LNCAP (cell line): ENCODE measurements at regions not wholly inside any gene's neighbourhood (a gene's known extent, or its start where the extent isn't known, plus 50 kb on each side); places are given as distances from the start of the nearest gene placed in this dataset.

Experiments
- TF ChIP-seq, protein P1 (sequence below): fragments of 450-650 bp; IDR thresholded peaks from 2 replicates; pipeline ENCODE4 v1.5.1; 2017; ENCODE audit warnings: mild to moderate bottlenecking

DNA sequence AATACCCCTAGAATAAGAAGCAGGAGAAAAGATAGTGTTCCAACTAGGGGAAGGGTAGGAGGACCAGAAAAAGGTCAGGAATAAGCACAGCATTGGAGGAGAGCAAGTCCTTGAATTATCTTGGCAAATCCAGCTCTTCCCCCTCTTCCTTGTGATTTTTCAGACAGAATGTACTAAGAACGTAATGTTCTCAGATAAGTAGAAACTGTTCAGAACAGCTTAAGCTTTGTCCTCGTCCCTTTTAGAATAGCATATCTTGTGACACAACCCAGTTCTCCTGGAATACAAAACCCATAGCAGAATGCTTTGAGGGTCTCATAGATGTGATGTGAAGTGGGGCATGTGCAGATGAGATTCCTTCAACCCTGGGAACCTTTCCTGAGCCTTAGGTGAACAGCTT lies 97.4 kb downstream of the EMB start:
- TF ChIP-seq, protein P1, sequence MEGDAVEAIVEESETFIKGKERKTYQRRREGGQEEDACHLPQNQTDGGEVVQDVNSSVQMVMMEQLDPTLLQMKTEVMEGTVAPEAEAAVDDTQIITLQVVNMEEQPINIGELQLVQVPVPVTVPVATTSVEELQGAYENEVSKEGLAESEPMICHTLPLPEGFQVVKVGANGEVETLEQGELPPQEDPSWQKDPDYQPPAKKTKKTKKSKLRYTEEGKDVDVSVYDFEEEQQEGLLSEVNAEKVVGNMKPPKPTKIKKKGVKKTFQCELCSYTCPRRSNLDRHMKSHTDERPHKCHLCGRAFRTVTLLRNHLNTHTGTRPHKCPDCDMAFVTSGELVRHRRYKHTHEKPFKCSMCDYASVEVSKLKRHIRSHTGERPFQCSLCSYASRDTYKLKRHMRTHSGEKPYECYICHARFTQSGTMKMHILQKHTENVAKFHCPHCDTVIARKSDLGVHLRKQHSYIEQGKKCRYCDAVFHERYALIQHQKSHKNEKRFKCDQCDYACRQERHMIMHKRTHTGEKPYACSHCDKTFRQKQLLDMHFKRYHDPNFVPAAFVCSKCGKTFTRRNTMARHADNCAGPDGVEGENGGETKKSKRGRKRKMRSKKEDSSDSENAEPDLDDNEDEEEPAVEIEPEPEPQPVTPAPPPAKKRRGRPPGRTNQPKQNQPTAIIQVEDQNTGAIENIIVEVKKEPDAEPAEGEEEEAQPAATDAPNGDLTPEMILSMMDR = no peak

DNA sequence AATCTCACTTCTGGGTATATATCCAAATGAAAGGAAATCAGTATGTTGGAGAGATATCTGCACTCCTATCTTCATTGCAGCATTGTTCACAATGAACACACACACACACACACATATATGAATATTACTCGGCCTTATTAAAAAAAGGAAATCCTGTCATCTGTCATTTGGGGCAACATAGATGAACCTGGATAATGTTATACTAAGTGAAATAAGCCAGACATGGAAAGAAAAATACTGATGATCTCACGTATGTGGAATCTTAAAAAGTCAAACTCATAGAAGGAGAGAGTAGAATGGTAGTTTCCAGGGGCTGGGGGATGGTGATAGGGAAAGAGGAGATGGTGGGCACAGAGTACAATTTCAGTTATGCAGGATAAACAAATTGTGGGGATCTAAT lies 100.3 kb downstream of the EMB start:
- TF ChIP-seq, protein P1 = no peak

DNA sequence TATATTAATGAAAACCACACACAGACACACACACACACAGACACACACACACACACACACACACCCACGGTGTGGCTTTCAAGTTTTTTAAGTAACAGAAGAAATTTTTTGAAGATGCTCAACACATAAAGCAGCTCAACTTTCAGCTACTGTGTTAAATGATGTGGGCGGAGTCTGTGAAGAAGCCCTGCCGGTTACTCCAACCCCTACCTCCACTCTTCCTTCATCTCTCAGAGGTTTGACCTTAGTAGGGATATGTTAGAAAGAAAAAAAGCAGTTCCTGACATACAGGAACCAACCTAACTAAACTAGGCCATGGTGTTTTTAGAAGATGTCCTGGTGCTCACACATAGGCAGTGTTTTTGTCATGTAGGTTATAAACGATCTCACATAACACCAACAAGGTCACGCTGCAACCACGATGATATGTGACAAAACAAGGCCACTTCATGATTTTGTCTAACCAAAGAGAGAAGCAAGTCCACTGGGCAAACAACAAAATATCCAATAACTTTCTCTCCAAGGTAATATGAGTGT lies 112.8 kb downstream of the EMB start:
- TF ChIP-seq, protein P1 = no peak

DNA sequence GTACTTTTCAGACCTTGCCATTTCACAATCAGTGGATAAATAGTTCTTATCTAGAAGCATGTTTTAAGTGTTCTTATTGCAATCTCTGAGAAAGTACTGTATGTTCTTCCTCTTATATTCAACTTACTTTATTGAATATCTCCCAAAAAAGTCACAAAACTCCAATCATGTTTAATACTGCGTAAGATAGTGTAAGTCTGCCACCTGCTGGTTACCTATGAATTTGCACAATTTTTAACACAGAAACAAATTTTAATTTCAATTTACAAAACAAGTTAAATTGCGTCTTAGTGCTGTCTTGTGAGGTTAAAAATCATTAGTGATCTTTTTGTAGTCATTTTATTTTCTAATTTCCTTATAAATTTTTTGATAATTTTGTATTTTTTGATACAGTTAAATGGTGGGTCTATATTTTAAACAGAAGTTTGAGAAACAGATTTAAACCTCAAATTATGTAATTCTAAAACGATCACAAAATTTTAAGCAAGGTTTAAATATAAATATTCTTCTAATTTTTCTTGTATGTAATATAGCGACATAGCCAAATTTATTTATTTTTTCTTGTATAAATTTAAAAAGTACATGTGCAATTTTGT lies 115.8 kb downstream of the EMB start:
- TF ChIP-seq, protein P1 = peak; percentile 78

DNA sequence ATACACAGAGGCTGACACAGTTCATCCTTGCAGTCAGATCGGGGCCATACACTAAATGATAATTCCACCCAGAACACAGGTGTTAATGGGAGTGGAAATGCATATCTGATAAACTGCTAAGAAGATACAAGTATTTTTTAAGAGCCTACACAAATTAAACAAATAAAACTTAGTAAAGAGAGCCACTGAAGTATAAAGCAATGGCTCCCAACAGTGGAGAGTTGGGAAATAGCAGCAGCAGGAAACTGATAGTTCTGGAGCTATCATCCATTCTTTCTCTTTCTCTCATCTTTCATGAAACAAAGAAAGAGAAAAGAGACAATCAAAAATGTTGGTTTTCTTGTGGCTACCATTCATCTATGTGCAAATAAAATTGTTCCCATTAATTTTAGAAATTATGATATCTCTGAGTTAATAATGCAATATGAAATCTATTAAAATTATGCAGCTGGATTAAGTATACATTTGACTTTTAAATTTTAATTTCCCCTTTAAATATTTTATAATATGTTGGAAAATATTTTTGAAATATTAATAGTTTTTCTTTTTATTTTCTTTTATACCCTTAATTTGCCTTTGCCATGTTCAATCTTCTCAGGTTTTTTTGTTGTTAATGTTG lies 120.8 kb downstream of the EMB start:
- TF ChIP-seq, protein P1 = peak; percentile 97

DNA sequence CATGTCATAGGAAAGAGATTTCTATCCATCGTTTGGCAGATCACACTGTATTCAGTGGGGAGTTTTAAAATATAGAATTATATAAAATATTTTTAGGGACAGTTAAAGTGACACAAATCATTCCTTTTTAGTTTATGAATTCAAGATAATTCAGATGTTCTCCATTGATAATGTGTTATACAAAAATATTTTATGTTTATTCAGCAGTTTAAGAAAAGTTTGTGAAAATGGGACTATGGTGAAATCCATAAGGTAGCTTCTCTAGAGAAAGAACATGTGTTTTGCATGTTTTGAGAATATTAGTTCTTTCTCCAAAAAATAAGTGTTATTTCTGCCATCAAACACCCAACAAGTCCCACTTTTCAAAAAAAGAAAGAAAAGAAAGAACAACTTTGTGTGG lies 122.9 kb downstream of the EMB start:
- TF ChIP-seq, protein P1 = no peak

DNA sequence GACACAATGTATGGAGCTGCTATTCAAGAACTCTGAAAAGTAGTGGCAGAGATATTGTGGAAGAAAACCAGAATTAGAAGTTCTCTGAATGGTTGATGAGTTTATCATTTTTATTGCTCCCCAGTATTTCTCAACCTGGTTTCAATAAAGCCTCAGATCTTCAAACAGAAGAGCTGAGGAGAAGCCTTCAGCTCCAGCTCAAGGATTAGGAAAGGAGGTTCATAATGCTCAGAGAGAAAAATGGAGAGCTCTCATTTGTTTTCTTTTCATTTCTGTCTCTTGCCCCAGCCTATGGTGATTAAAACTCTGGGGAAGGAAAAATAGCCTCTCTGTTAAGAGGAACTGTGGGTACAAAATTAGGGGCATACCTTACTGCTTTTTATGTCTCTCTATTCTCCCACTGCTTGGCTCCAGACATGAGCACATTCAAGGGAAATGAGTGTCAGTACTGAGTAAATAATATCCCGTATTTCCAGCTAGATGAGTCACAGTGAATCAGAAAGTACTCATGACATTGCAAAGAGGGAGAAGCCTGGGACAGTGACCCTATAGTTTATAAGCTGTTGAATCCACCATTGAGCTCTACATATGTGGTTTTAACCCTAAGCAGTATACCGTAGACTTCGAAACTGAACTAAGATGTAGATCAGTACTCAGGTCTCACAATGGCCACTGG lies 138.1 kb downstream of the EMB start:
- TF ChIP-seq, protein P1 = no peak
